ENCODE measurements at regions not wholly inside any gene's neighbourhood (a gene's known extent, or its start where the extent isn't known, plus 50 kb on each side); places are given as distances from the start of the nearest gene placed in this dataset.

DNA sequence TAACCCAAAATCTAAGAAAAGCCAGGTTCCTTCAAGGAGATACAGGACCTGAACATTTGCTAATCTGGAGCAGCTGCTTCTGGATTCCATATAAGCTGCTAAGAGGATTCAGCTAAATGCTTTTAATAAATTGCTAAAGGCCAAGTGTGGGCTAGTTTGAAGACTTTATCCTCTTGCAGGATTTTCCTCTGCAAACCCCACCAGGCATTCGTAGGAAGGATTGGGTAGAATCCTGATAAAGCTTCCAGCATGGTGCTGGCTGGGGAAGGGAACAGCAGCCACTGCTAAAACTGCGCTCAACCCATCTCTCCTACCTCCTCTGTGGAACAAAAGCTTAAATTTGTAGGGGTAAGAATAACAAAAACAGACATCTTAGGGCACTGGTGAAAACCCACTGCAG lies 61.3 kb upstream of the TAB3 start:
- Histone ChIP-seq H3K4me3 (no peak overlapping the region), H3K27me3 (peaks cover 0 to 13% (median 0%) of the 10 kb centered on the region in 9 donors), H3K9me3 (peaks cover 0 to 11% (median 0%) of the 10 kb centered on the region in 12 donors), H3K4me1 (no peaks in the 10 kb centered on the region), H3K27ac (no peak overlapping the region), H3K36me3 (no peaks in the 10 kb centered on the region)
- intact Hi-C loops (cut with DNase I) = no loop called here
- 39 to 78% (median 72%) methylated on average over 2 of the region's 2 CpGs for WGBS, 4 donors
- TF ChIP-seq POLR2A (IDR thresholded peaks at IDR 0.05) = no peak
- TF ChIP-seq, protein P1, sequence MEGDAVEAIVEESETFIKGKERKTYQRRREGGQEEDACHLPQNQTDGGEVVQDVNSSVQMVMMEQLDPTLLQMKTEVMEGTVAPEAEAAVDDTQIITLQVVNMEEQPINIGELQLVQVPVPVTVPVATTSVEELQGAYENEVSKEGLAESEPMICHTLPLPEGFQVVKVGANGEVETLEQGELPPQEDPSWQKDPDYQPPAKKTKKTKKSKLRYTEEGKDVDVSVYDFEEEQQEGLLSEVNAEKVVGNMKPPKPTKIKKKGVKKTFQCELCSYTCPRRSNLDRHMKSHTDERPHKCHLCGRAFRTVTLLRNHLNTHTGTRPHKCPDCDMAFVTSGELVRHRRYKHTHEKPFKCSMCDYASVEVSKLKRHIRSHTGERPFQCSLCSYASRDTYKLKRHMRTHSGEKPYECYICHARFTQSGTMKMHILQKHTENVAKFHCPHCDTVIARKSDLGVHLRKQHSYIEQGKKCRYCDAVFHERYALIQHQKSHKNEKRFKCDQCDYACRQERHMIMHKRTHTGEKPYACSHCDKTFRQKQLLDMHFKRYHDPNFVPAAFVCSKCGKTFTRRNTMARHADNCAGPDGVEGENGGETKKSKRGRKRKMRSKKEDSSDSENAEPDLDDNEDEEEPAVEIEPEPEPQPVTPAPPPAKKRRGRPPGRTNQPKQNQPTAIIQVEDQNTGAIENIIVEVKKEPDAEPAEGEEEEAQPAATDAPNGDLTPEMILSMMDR (IDR thresholded peaks at IDR 0.05) = no peak
- DNase-seq (no peak), ATAC-seq (no peak)

DNA sequence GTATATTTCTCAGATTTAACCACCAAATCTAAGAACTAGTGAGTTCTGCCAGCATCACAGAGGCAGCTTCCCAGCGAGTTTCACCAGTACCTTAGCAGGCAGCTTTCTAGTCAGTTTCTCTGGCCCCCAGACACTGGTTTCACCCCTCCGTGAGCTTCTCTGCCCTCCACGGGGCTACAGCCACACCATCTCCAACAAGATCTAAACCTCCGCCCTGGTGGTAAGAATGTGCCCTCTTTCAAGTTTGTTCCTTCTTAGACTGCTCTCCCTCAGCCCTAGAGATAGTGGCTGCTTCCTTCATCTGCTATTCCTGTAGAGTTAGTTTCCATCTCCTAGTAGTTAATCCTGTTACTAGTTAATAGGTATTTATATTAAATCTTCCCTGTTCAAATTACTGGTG lies 60.5 kb upstream of the TAB3 start:
- intact Hi-C loops (cut with DNase I) = no loop called here
- H3K27ac ChIP-seq = no peak overlapping the region
- 59 to 82% (median 71%) methylated on average over 4 of the region's 4 CpGs for WGBS, 4 donors
- no peaks in the 10 kb centered on the region for H3K36me3 ChIP-seq
- peaks cover 0 to 13% (median 0%) of the 10 kb centered on the region in 9 donors for H3K27me3 ChIP-seq
- no peaks in the 10 kb centered on the region for H3K4me1 ChIP-seq
- TF ChIP-seq, protein P1 (IDR thresholded peaks at IDR 0.05) = no peak
- no peak for TF ChIP-seq POLR2A (IDR thresholded peaks at IDR 0.05)
- H3K9me3 ChIP-seq = peaks cover 0 to 11% (median 0%) of the 10 kb centered on the region in 12 donors
- ATAC-seq (no peak), DNase-seq (no peak)
- H3K4me3 ChIP-seq = no peak overlapping the region

DNA sequence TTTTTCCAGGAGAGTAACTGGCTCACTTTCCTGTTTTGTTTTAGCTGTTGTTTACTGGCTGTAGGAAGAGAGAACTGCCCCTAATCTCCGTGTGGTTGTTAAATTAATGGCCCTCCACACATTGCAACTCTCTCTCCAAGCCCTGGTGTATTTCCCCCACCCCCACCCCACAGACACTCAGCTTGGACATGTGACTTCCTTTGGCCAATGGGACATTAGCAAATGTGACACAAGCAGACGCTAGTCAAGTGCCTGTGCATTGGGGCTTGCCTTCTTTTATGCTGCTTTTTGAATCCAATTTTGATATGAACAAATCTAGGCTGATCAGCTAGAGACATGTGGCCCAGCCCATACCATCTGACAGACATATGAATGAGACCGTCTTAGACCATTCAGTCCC lies 59.6 kb upstream of the TAB3 start:
- ATAC-seq = no peak
- Histone ChIP-seq H3K36me3 (no peaks in the 10 kb centered on the region), H3K4me3 (no peak overlapping the region), H3K9me3 (peaks cover 0 to 11% (median 0%) of the 10 kb centered on the region in 12 donors), H3K27ac (no peak overlapping the region), H3K4me1 (no peaks in the 10 kb centered on the region), H3K27me3 (peaks cover 0 to 13% (median 0%) of the 10 kb centered on the region in 9 donors)
- intact Hi-C loops (cut with DNase I) = no loop called here
- no peak for DNase-seq
- TF ChIP-seq POLR2A (IDR thresholded peaks at IDR 0.05) = no peak
- TF ChIP-seq, protein P1 (IDR thresholded peaks at IDR 0.05) = no peak
- 55 to 78% (median 67%) methylated on average over 3 of the region's 3 CpGs for WGBS, 4 donors

DNA sequence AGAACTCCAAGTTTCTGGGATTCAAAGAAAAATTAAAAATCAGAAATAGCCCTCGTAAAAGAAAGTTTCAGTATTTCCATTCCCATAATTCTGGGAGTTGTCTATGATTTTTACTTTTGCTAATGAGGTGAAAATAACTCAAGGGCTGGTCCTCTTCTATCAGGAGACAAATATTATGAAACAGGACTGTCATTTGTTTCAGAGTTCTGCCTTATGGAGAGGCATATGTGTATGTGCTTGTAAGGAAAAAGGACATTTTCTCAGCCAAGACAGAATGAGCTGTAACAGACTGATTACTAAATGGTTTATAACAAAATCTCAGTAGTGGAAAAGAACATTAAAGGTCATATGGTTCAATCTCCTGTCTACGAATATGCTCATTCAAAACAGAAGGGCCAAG lies 59.0 kb upstream of the TAB3 start:
- Histone ChIP-seq H3K27ac (no peak overlapping the region), H3K9me3 (peaks cover 0 to 11% (median 0%) of the 10 kb centered on the region in 12 donors), H3K4me1 (no peaks in the 10 kb centered on the region), H3K4me3 (no peak overlapping the region), H3K27me3 (peaks cover 0 to 13% (median 0%) of the 10 kb centered on the region in 9 donors), H3K36me3 (no peaks in the 10 kb centered on the region)
- 75 to 88% (median 79%) methylated on average over 2 of the region's 2 CpGs for WGBS, 4 donors
- no peak for TF ChIP-seq POLR2A (IDR thresholded peaks at IDR 0.05)
- TF ChIP-seq, protein P1 (IDR thresholded peaks at IDR 0.05) = no peak
- ATAC-seq (no peak), DNase-seq (no peak)
- intact Hi-C loops (cut with DNase I) = no loop called here
